GM13976 (cell line): ENCODE measurements at regions not wholly inside any gene's neighbourhood (a gene's known extent, or its start where the extent isn't known, plus 50 kb on each side); places are given as distances from the start of the nearest gene placed in this dataset.

ENCODE experiments used
- DNase-seq: peaks from one replicate; pipeline ENCODE4 v3.0.0; 2012; ENCODE audit warnings: low spot score
- in situ Hi-C: fragments of 300-500 bp; cut with MboI; formaldehyde crosslinking; loops from one replicate; pipeline ENCODE4 v1.12.0; 2022; ENCODE audit warnings: low sequenced_read_pairs, mixed read lengths, inconsistent platforms; ENCODE audit not compliant: unreplicated experiment
- TF ChIP-seq, protein P1 (sequence below): IDR thresholded peaks from 2 replicates; pipeline ENCODE4 v1.5.1; 2012; ENCODE audit warnings: borderline replicate concordance, mild to moderate bottlenecking; ENCODE audit not compliant: insufficient read depth; ENCODE audit errors: extremely low read depth, missing control alignments, control extremely low read depth

DNA sequence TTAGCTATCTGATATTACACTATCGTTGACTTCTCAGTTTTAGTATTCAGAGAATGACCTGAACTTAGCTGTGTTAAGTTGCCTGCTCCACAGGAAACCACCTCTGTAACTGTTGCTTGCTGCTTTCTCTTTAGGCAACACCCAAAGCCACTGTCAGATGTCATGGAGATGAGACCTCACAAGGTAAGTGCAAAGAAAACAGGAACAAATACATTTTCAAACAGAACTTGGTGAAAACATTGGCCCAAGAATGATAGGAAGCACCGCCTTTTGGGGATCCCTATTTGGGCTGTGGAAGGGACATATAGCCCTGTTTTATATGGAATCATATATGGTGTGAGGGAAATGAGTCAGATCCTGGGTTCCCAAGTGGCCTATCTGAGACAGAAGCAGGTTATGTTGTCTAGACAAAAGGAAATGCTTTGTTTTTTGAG, 143.4 kb downstream of the UBE2E3 start:
- TF ChIP-seq, protein P1, sequence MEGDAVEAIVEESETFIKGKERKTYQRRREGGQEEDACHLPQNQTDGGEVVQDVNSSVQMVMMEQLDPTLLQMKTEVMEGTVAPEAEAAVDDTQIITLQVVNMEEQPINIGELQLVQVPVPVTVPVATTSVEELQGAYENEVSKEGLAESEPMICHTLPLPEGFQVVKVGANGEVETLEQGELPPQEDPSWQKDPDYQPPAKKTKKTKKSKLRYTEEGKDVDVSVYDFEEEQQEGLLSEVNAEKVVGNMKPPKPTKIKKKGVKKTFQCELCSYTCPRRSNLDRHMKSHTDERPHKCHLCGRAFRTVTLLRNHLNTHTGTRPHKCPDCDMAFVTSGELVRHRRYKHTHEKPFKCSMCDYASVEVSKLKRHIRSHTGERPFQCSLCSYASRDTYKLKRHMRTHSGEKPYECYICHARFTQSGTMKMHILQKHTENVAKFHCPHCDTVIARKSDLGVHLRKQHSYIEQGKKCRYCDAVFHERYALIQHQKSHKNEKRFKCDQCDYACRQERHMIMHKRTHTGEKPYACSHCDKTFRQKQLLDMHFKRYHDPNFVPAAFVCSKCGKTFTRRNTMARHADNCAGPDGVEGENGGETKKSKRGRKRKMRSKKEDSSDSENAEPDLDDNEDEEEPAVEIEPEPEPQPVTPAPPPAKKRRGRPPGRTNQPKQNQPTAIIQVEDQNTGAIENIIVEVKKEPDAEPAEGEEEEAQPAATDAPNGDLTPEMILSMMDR, result no peak
- DNase-seq, result peak; percentile 54
- in situ Hi-C loops, result no loop called here

DNA sequence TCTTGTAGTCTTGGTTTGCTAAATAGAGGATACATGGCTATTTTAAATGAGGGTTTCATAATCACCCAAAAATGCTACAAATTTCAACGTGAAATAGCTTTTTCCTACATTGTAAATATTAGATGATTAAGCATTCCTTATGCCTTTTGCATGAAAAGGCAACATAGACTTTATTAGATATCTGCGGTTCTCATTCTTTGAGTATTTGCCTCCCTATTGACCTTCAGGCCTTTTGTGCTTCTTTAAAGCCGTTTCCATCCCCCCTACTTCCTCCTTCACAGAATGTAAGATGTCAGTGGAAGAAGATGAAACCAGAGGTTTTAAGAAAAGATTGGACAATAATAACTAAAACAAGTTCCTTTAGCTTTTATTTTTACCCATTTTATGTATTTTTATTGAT, 144.1 kb downstream of the UBE2E3 start:
- TF ChIP-seq, protein P1, result no peak
- in situ Hi-C loops, result no loop called here
- no peak for DNase-seq

DNA sequence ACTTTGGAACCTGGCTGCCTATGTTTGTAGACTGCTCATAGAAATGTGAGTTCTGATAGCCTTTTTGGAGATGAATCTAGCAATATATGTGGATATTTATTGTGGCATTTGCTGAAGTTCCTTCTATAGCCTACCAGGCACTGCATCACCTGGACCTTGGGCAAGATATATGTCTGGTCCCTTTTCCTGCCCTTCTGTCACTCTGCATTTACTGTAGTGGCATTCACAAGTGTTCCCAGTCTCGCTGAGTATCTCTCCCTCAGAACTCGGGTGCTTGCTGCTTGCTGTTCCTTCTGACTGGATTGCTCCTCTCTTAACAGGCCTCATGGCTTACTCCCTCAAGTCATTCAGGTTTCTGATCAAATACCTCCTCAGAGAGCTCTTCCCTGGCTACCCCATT, 145.0 kb downstream of the UBE2E3 start:
- no peak for DNase-seq
- in situ Hi-C loops, result no loop called here
- TF ChIP-seq, protein P1, result no peak

DNA sequence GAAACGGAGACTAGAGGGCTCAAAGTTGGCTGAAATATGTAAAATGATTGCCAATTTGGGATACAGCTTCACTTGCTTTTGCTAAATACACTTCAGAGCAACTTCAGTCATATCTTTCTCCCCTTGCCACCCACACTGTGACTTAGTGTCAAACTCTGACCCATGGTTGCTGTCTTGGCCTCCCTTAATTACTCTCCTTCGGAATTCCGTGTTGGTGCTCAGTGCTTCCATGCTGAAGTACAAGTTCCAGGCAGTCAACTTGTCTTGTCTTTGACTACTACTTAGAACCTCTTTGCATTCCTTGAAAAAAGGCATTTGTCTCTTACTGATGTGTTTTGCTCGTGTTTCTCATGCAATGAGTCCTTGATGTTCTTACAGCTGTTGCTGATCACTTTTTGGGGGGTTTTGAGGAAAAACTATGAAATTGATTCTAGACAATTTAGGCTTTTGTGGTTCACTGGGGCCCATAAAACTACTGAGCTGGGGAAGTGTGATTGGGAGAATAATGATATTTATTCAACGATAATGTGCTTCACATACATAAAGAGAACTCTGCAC, 146.0 kb downstream of the UBE2E3 start:
- no peak for DNase-seq
- in situ Hi-C loops, result no loop called here
- TF ChIP-seq, protein P1, result no peak

DNA sequence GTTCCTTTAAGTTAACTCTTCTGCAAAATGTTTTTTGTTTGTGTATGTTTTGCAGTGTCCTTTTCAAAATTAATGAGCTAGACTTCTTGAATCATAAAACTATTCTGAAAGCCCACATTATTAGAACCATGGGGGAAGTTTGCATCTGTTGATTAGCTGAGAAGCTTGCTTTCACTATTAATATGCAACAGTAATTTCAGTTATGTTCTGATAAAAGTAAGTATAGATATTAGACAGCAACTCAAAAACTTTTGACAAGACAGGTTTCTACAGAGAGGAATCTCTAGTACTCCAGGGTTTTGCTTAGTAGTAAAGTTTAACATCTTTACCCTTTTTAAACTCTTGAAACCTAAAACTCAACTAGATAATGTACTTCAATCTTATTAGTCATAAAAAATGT, 147.8 kb downstream of the UBE2E3 start:
- in situ Hi-C loops, result no loop called here
- TF ChIP-seq, protein P1, result no peak
- peak; percentile 32 for DNase-seq

DNA sequence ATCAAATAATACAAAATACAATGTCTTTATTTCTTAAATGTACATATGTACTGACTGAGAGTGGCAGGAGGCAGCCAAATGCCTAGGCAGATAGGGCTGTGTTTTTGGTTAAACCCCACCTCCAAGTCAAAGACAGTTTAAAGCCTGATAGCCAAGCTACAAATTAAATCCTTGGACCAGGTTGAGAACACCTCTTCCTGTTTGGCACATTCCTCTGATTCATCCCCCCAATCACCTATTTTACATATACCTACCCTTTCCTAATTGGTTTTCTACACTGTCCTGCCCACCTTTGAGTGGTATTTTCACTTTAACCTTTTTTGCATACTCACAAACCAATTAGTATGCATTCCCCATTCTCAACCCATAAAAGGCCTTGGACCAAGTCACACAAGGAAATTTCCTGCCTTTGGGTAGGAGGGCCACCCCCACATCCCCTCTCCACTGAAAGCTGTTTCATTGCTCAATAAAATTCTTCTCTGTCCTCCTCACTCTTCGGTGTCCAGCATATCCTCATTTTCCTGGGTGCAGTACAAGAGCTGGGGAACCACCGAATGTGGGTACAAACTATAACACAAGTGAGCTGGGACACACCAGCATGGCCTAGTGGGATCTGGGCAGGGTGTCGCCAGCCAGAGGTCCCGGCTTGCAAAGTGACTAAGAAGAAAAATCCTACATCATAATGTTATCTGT, 149.1 kb downstream of the UBE2E3 start:
- TF ChIP-seq, protein P1, result no peak
- in situ Hi-C loops, result no loop called here
- DNase-seq, result no peak
